ENCODE measurements at regions not wholly inside any gene's neighbourhood (a gene's known extent, or its start where the extent isn't known, plus 50 kb on each side); places are given as distances from the start of the nearest gene placed in this dataset.

GRCh38 chr15:69805248-69805953, 292.3 kb downstream of the TLE3 start:
- no peak for DNase-seq (ENCODE audit: low read depth in 2 of 3, low spot score in 2 of 3)

GRCh38 chr15:69806287-69806915, 291.3 kb downstream of the TLE3 start:
- peak in 2 of 3 donors; percentile 45 to 66 for DNase-seq (ENCODE audit: low read depth in 2 of 3, low spot score in 2 of 3)

- DNase-seq (ENCODE audit: low read depth in 2 of 3, low spot score in 2 of 3), result peak in 1 of 3 donors; percentile 14
Measured at GRCh38 chr15:69807721-69808120, 290.0 kb downstream of the TLE3 start.

- DNase-seq (ENCODE audit: low read depth in 2 of 3, low spot score in 2 of 3), result no peak
Measured at GRCh38 chr15:69808756-69809155, 289.0 kb downstream of the TLE3 start.

- DNase-seq (ENCODE audit: low read depth in 2 of 3, low spot score in 2 of 3), result no peak
Measured at GRCh38 chr15:69809421-69809820, 288.3 kb downstream of the TLE3 start.

- peak in 2 of 3 donors; percentile 9 to 33 for DNase-seq (ENCODE audit: low read depth in 2 of 3, low spot score in 2 of 3)
Measured at GRCh38 chr15:69810431-69811354, 287.0 kb downstream of the TLE3 start.

- no peak for DNase-seq (ENCODE audit: low read depth in 2 of 3, low spot score in 2 of 3)
Measured at GRCh38 chr15:69812861-69813261, 284.9 kb downstream of the TLE3 start.

- DNase-seq (ENCODE audit: low read depth in 2 of 3, low spot score in 2 of 3), result no peak
Measured at GRCh38 chr15:69813881-69814280, 283.8 kb downstream of the TLE3 start.

- DNase-seq (ENCODE audit: low read depth in 2 of 3, low spot score in 2 of 3), result no peak
Measured at GRCh38 chr15:69814932-69815331, 282.8 kb downstream of the TLE3 start.

- DNase-seq (ENCODE audit: low read depth in 2 of 3, low spot score in 2 of 3), result peak in 1 of 3 donors; percentile 19
Measured at GRCh38 chr15:69815793-69816192, 281.9 kb downstream of the TLE3 start.

GRCh38 chr15:69816522-69816921, 281.2 kb downstream of the TLE3 start:
- no peak for DNase-seq (ENCODE audit: low read depth in 2 of 3, low spot score in 2 of 3)

- no peak for DNase-seq (ENCODE audit: low read depth in 2 of 3, low spot score in 2 of 3)
Measured at GRCh38 chr15:69818529-69818928, 279.2 kb downstream of the TLE3 start.

- no peak for DNase-seq (ENCODE audit: low read depth in 2 of 3, low spot score in 2 of 3)
Measured at GRCh38 chr15:69819371-69819770, 278.3 kb downstream of the TLE3 start.

- no peak for DNase-seq (ENCODE audit: low read depth in 2 of 3, low spot score in 2 of 3)
Measured at GRCh38 chr15:69820819-69821218, 276.9 kb downstream of the TLE3 start.

GRCh38 chr15:69823223-69823907, 274.4 kb downstream of the TLE3 start:
- DNase-seq (ENCODE audit: low read depth in 2 of 3, low spot score in 2 of 3), result no peak

GRCh38 chr15:69824075-69824876, 273.4 kb downstream of the TLE3 start:
- DNase-seq (ENCODE audit: low read depth in 2 of 3, low spot score in 2 of 3), result no peak

- DNase-seq (ENCODE audit: low read depth in 2 of 3, low spot score in 2 of 3), result no peak
Measured at GRCh38 chr15:69824877-69825406, 272.8 kb downstream of the TLE3 start.

GRCh38 chr15:69825941-69826818, 271.5 kb downstream of the TLE3 start:
- no peak for DNase-seq (ENCODE audit: low read depth in 2 of 3, low spot score in 2 of 3)

- DNase-seq (ENCODE audit: low read depth in 2 of 3, low spot score in 2 of 3), result no peak
Measured at GRCh38 chr15:69826819-69827175, 270.9 kb downstream of the TLE3 start.
